GM21367 (cell line): ENCODE measurements at regions not wholly inside any gene's neighbourhood (a gene's known extent, or its start where the extent isn't known, plus 50 kb on each side); places are given as distances from the start of the nearest gene placed in this dataset.

ENCODE experiments used
- ATAC-seq: cut with Tn5 transposase; IDR thresholded peaks from one replicate; pipeline ENCODE4 v1.9.1; 2021; ENCODE audit not compliant: unreplicated experiment

GRCh38 chr3:106168962-106169750 is 300.3 kb upstream of the CBLB start:
- no peak for ATAC-seq

- ATAC-seq = no peak
Measured at GRCh38 chr3:106170636-106171035, 301.8 kb upstream of the CBLB start.

GRCh38 chr3:106172101-106172500 is 303.3 kb upstream of the CBLB start:
- no peak for ATAC-seq

GRCh38 chr3:106172780-106173179 is 304.0 kb upstream of the CBLB start:
- peak; percentile 52 for ATAC-seq

- no peak for ATAC-seq
Measured at GRCh38 chr3:106175276-106175675, 306.5 kb upstream of the CBLB start.

- peak; percentile 70 for ATAC-seq
Measured at GRCh38 chr3:106176734-106177133, 307.9 kb upstream of the CBLB start.

GRCh38 chr3:106182950-106183511 is 314.2 kb upstream of the CBLB start:
- no peak for ATAC-seq

- ATAC-seq = peak; percentile 46
Measured at GRCh38 chr3:106183762-106184391, 315.1 kb upstream of the CBLB start.

GRCh38 chr3:106184540-106185457 is 316.0 kb upstream of the CBLB start:
- ATAC-seq = peak; percentile 82

- ATAC-seq = no peak
Measured at GRCh38 chr3:106185949-106186348, 317.1 kb upstream of the CBLB start.

GRCh38 chr3:106190296-106190695 is 321.5 kb upstream of the CBLB start:
- no peak for ATAC-seq

GRCh38 chr3:106191211-106191610 is 322.4 kb upstream of the CBLB start:
- no peak for ATAC-seq

GRCh38 chr3:106191913-106192312 is 323.1 kb upstream of the CBLB start:
- ATAC-seq = no peak

- ATAC-seq = no peak
Measured at GRCh38 chr3:106193876-106194275, 325.1 kb upstream of the CBLB start.

- no peak for ATAC-seq
Measured at GRCh38 chr3:106194726-106195125, 325.9 kb upstream of the CBLB start.

- ATAC-seq = no peak
Measured at GRCh38 chr3:106197532-106198194, 328.9 kb upstream of the CBLB start.

- ATAC-seq = no peak
Measured at GRCh38 chr3:106204160-106204868, 335.5 kb upstream of the CBLB start.

GRCh38 chr3:106206146-106206545 is 337.3 kb upstream of the CBLB start:
- ATAC-seq = peak; percentile 90

- peak; percentile 11 for ATAC-seq
Measured at GRCh38 chr3:106206613-106207012, 337.8 kb upstream of the CBLB start.

- no peak for ATAC-seq
Measured at GRCh38 chr3:106208251-106208650, 339.4 kb upstream of the CBLB start.
